ENCODE measurements at regions not wholly inside any gene's neighbourhood (a gene's known extent, or its start where the extent isn't known, plus 50 kb on each side); places are given as distances from the start of the nearest gene placed in this dataset.

GRCh38 chr6:10248378-10248843, 166.5 kb downstream of the TFAP2A start:
- DNase-seq (no peak), ATAC-seq (replicated peaks) (no peak)
- Mint-ChIP-seq H3K36me3 (no peaks in the 10 kb centered on the region), H3K27me3 (peaks cover 0 to 17% of the 10 kb centered on the region in 2 donors), H3K4me3 (no peak overlapping the region), H3K27ac (no peak overlapping the region), H3K9me3 (no peaks in the 10 kb centered on the region), H3K4me1 (no peaks in the 10 kb centered on the region)

- no peak overlapping the region for H3K27ac Mint-ChIP-seq
- no peak overlapping the region for H3K4me3 Mint-ChIP-seq
- H3K27me3 Mint-ChIP-seq, result peaks cover 0 to 4% of the 10 kb centered on the region in 2 donors
- H3K4me1 Mint-ChIP-seq, result no peaks in the 10 kb centered on the region
- no peaks in the 10 kb centered on the region for H3K9me3 Mint-ChIP-seq
- DNase-seq (no peak), ATAC-seq (replicated peaks) (no peak)
- no peaks in the 10 kb centered on the region for H3K36me3 Mint-ChIP-seq
These were observed 177.4 kb downstream of the TFAP2A start for GRCh38 chr6:10237298-10238038.

- Mint-ChIP-seq H3K4me1 (no peaks in the 10 kb centered on the region), H3K27ac (no peak overlapping the region)
- no peak for DNase-seq
These were observed 179.5 kb downstream of the TFAP2A start for GRCh38 chr6:10235344-10235743.

GRCh38 chr6:10230531-10230930, 184.3 kb downstream of the TFAP2A start:
- Mint-ChIP-seq H3K4me3 (no peak overlapping the region), H3K36me3 (no peaks in the 10 kb centered on the region), H3K27ac (no peak overlapping the region), H3K4me1 (no peaks in the 10 kb centered on the region), H3K27me3 (no peaks in the 10 kb centered on the region), H3K9me3 (peaks cover 7 to 8% of the 10 kb centered on the region in 2 donors)
- no peak for DNase-seq
- no peak for ATAC-seq (replicated peaks)

More at GRCh38 chr6:10235344-10235743, 179.5 kb downstream of the TFAP2A start:
- Mint-ChIP-seq H3K27me3 (no peaks in the 10 kb centered on the region), H3K4me3 (no peak overlapping the region), H3K9me3 (no peaks in the 10 kb centered on the region), H3K36me3 (no peaks in the 10 kb centered on the region)
- no peak for ATAC-seq (replicated peaks)

- H3K36me3 Mint-ChIP-seq, result no peaks in the 10 kb centered on the region
- no peaks in the 10 kb centered on the region for H3K4me1 Mint-ChIP-seq
- no peak overlapping the region for H3K4me3 Mint-ChIP-seq
- DNase-seq (no peak), ATAC-seq (replicated peaks) (no peak)
- H3K9me3 Mint-ChIP-seq, result peaks cover 11 to 12% of the 10 kb centered on the region in 2 donors
- H3K27ac Mint-ChIP-seq, result no peak overlapping the region
- no peaks in the 10 kb centered on the region for H3K27me3 Mint-ChIP-seq
These were observed 191.0 kb downstream of the TFAP2A start for GRCh38 chr6:10223841-10224240.

GRCh38 chr6:10221178-10221577, 193.7 kb downstream of the TFAP2A start:
- Mint-ChIP-seq H3K27ac (no peak overlapping the region), H3K4me1 (no peaks in the 10 kb centered on the region), H3K27me3 (no peaks in the 10 kb centered on the region), H3K9me3 (peaks cover 4 to 10% of the 10 kb centered on the region in 2 donors), H3K4me3 (no peak overlapping the region), H3K36me3 (no peaks in the 10 kb centered on the region)
- no peak for DNase-seq
- no peak for ATAC-seq (replicated peaks)

GRCh38 chr6:10219510-10219909, 195.4 kb downstream of the TFAP2A start:
- DNase-seq (no peak), ATAC-seq (replicated peaks) (no peak)
- no peaks in the 10 kb centered on the region for H3K36me3 Mint-ChIP-seq
- no peaks in the 10 kb centered on the region for H3K4me1 Mint-ChIP-seq
- H3K4me3 Mint-ChIP-seq, result no peak overlapping the region
- H3K9me3 Mint-ChIP-seq, result no peaks in the 10 kb centered on the region
- no peaks in the 10 kb centered on the region for H3K27me3 Mint-ChIP-seq
- H3K27ac Mint-ChIP-seq, result no peak overlapping the region

GRCh38 chr6:10217111-10217510, 197.8 kb downstream of the TFAP2A start:
- Mint-ChIP-seq H3K4me3 (no peak overlapping the region), H3K4me1 (no peaks in the 10 kb centered on the region), H3K36me3 (no peaks in the 10 kb centered on the region), H3K9me3 (peaks cover 0 to 3% of the 10 kb centered on the region in 2 donors), H3K27me3 (no peaks in the 10 kb centered on the region), H3K27ac (no peak overlapping the region)
- ATAC-seq (replicated peaks) (no peak), DNase-seq (no peak)

- DNase-seq (no peak), ATAC-seq (replicated peaks) (no peak)
- H3K4me3 Mint-ChIP-seq, result no peak overlapping the region
- no peaks in the 10 kb centered on the region for H3K4me1 Mint-ChIP-seq
- H3K27ac Mint-ChIP-seq, result no peak overlapping the region
- no peaks in the 10 kb centered on the region for H3K27me3 Mint-ChIP-seq
- no peaks in the 10 kb centered on the region for H3K36me3 Mint-ChIP-seq
- peaks cover 0 to 3% of the 10 kb centered on the region in 2 donors for H3K9me3 Mint-ChIP-seq
These were observed 199.4 kb downstream of the TFAP2A start for GRCh38 chr6:10215326-10216110.

- DNase-seq (no peak), ATAC-seq (replicated peaks) (no peak)
- peaks cover 5 to 7% of the 10 kb centered on the region in 2 donors for H3K9me3 Mint-ChIP-seq
- no peak overlapping the region for H3K27ac Mint-ChIP-seq
- no peak overlapping the region for H3K4me3 Mint-ChIP-seq
- H3K27me3 Mint-ChIP-seq, result peaks cover 0 to 5% of the 10 kb centered on the region in 2 donors
- H3K4me1 Mint-ChIP-seq, result no peaks in the 10 kb centered on the region
- H3K36me3 Mint-ChIP-seq, result no peaks in the 10 kb centered on the region
These were observed 204.8 kb downstream of the TFAP2A start for GRCh38 chr6:10210052-10210451.

- DNase-seq, result no peak
- Mint-ChIP-seq H3K27me3 (peaks cover 4 to 5% of the 10 kb centered on the region in 2 donors), H3K36me3 (no peaks in the 10 kb centered on the region), H3K9me3 (peaks cover 5% of the 10 kb centered on the region in 2 donors), H3K4me1 (no peaks in the 10 kb centered on the region), H3K4me3 (no peak overlapping the region), H3K27ac (no peak overlapping the region)
- ATAC-seq (replicated peaks), result peak; percentile 41 to 46
These were observed 209.0 kb downstream of the TFAP2A start for GRCh38 chr6:10205892-10206291.

GRCh38 chr6:10205120-10205519, 209.8 kb downstream of the TFAP2A start:
- Mint-ChIP-seq H3K36me3 (no peaks in the 10 kb centered on the region), H3K27ac (no peak overlapping the region), H3K27me3 (peaks cover 4 to 5% of the 10 kb centered on the region in 2 donors), H3K9me3 (peaks cover 5 to 9% of the 10 kb centered on the region in 2 donors), H3K4me3 (no peak overlapping the region), H3K4me1 (no peaks in the 10 kb centered on the region)
- ATAC-seq (replicated peaks), result no peak
- no peak for DNase-seq

- H3K27ac Mint-ChIP-seq, result no peak overlapping the region
- H3K27me3 Mint-ChIP-seq, result peaks cover 4 to 5% of the 10 kb centered on the region in 2 donors
- H3K36me3 Mint-ChIP-seq, result no peaks in the 10 kb centered on the region
- peaks cover 4 to 5% of the 10 kb centered on the region in 2 donors for H3K9me3 Mint-ChIP-seq
- H3K4me3 Mint-ChIP-seq, result no peak overlapping the region
- no peaks in the 10 kb centered on the region for H3K4me1 Mint-ChIP-seq
- ATAC-seq (replicated peaks) (no peak), DNase-seq (no peak)
These were observed 211.2 kb downstream of the TFAP2A start for GRCh38 chr6:10203651-10204050.

GRCh38 chr6:10202581-10202980, 212.3 kb downstream of the TFAP2A start:
- Mint-ChIP-seq H3K27ac (no peak overlapping the region), H3K4me3 (no peak overlapping the region), H3K27me3 (peaks cover 4 to 5% of the 10 kb centered on the region in 2 donors), H3K36me3 (no peaks in the 10 kb centered on the region), H3K9me3 (peaks cover 4 to 6% of the 10 kb centered on the region in 2 donors), H3K4me1 (no peaks in the 10 kb centered on the region)
- no peak for ATAC-seq (replicated peaks)
- DNase-seq, result no peak

Measured in stimulated activated naive B cell treated with anti-CD40 and anti-IgM and Interleukin-4, amounts not matched to agents 10 μg/mL and 1 μg/mL and 100 μg/mL, for 72 hours (primary cell).